Esophagus muscularis mucosa (tissue), 3 donors: ENCODE measurements at regions not wholly inside any gene's neighbourhood (a gene's known extent, or its start where the extent isn't known, plus 50 kb on each side); places are given as distances from the start of the nearest gene placed in this dataset.

Experiments used
- POLR2A ChIP-seq: fragments of 450-650 bp; IDR thresholded peaks from one replicate; pipeline ENCODE4 v1.6.1; 2017; ENCODE audit warnings: antibody characterized with exemption, moderate library complexity, mild to moderate bottlenecking, low read depth
- POLR2AphosphoS5 ChIP-seq, 2 donors: sonication (generic); formaldehyde crosslinking; IDR thresholded peaks; one replicate each; pipeline ENCODE4 v1.6.1; 2017; ENCODE audit warnings: antibody characterized with exemption in 2 of 2
- TF ChIP-seq, protein P1 (sequence below), 3 experiments: fragments of 200-600 bp in 2 of 3; fragments of 450-650 bp in 1 of 3; sonication (generic) in 2 of 3; IDR thresholded peaks; one replicate each; pipeline ENCODE4 v1.5.1; 2017 to 2019; ENCODE audit warnings: antibody characterized with exemption in 3 of 3, mild to moderate bottlenecking in 2 of 3, moderate library complexity in 1 of 3

DNA sequence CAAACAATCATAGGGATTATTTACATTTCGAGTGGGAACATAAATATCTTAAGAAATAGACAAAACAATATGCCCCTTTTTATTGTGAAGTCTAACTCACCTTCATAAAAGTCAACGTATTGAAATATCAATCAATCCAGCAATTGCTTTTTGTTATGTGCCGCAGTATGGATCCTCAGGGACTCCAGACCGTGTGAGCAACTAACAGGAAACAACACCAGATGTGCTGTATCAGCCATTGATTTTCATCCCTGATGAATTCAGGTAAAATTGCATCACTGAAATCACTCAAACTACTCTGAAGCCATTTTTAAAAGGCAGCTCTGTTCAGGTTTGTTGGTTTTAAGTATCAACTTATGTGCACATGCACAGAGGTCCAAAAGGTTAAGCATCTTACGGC, 197.3 kb upstream of the FAT1 start:
- TF ChIP-seq, protein P1, sequence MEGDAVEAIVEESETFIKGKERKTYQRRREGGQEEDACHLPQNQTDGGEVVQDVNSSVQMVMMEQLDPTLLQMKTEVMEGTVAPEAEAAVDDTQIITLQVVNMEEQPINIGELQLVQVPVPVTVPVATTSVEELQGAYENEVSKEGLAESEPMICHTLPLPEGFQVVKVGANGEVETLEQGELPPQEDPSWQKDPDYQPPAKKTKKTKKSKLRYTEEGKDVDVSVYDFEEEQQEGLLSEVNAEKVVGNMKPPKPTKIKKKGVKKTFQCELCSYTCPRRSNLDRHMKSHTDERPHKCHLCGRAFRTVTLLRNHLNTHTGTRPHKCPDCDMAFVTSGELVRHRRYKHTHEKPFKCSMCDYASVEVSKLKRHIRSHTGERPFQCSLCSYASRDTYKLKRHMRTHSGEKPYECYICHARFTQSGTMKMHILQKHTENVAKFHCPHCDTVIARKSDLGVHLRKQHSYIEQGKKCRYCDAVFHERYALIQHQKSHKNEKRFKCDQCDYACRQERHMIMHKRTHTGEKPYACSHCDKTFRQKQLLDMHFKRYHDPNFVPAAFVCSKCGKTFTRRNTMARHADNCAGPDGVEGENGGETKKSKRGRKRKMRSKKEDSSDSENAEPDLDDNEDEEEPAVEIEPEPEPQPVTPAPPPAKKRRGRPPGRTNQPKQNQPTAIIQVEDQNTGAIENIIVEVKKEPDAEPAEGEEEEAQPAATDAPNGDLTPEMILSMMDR (IDR thresholded peaks at IDR 0.05): no peak
- TF ChIP-seq POLR2A (no peak), POLR2AphosphoS5 (IDR thresholded peaks at IDR 0.05) (no peak)
